ENCODE measurements at regions not wholly inside any gene's neighbourhood (a gene's known extent, or its start where the extent isn't known, plus 50 kb on each side); places are given as distances from the start of the nearest gene placed in this dataset.

- no peak overlapping the region for H3K4me2 ChIP-seq
- ChIA-PET POLR2A (no interaction called here), CTCF (interaction anchor here (0.6 kb wide), 1 partner anchor 1150 kb away, joined by 3 read pairs; no protein-coding TSS in a partner anchor)
- FAIRE-seq (no peak), ATAC-seq (no peak), DNase-seq (ENCODE audit: low read depth in 1 of 2, low spot score in 1 of 2) (no peak)
- H3K9me3 ChIP-seq, result no peaks in the 10 kb centered on the region
- no peak overlapping the region for H3K4me3 ChIP-seq
- TF ChIP-seq KDM1A (IDR thresholded peaks at IDR 0.05; ENCODE audit: low read depth), result no peak
- TF ChIP-seq RFX5 (IDR thresholded peaks at IDR 0.05), result no peak
- TF ChIP-seq FOSB (CRISPR knock-in tag; IDR thresholded peaks at IDR 0.05), result no peak
- WGBS (ENCODE audit: missing lambda C conversion rate), result 75% methylated on average over 5 of the region's 5 CpGs
- no peaks in the 10 kb centered on the region for H3K4me1 ChIP-seq
- H3K27ac ChIP-seq, result no peak overlapping the region
Measured at GRCh38 chr2:177119099-177119498, 93.5 kb upstream of the HNRNPA3 start.

GRCh38 chr2:177123048-177123447 is 89.5 kb upstream of the HNRNPA3 start:
- 0 out of 6 replicates have a peak, but pooled peaks of 1 of the 2 experiments have one; percentile 28 for ATAC-seq
- WGBS (ENCODE audit: missing lambda C conversion rate), result 0% methylated on average over 1 of the region's 1 CpG
- no peak for TF ChIP-seq EHMT2 (IDR thresholded peaks at IDR 0.05; ENCODE audit: low read depth)
- TF ChIP-seq MYC (IDR thresholded peaks at IDR 0.05; ENCODE audit: borderline replicate concordance, low read length), result no peak
- TF ChIP-seq HDAC2 (IDR thresholded peaks at IDR 0.05), result no peak
- TF ChIP-seq HOXB13 (CRISPR knock-in tag; IDR thresholded peaks at IDR 0.05; ENCODE audit: low read depth), result no peak
- TF ChIP-seq, protein P1, sequence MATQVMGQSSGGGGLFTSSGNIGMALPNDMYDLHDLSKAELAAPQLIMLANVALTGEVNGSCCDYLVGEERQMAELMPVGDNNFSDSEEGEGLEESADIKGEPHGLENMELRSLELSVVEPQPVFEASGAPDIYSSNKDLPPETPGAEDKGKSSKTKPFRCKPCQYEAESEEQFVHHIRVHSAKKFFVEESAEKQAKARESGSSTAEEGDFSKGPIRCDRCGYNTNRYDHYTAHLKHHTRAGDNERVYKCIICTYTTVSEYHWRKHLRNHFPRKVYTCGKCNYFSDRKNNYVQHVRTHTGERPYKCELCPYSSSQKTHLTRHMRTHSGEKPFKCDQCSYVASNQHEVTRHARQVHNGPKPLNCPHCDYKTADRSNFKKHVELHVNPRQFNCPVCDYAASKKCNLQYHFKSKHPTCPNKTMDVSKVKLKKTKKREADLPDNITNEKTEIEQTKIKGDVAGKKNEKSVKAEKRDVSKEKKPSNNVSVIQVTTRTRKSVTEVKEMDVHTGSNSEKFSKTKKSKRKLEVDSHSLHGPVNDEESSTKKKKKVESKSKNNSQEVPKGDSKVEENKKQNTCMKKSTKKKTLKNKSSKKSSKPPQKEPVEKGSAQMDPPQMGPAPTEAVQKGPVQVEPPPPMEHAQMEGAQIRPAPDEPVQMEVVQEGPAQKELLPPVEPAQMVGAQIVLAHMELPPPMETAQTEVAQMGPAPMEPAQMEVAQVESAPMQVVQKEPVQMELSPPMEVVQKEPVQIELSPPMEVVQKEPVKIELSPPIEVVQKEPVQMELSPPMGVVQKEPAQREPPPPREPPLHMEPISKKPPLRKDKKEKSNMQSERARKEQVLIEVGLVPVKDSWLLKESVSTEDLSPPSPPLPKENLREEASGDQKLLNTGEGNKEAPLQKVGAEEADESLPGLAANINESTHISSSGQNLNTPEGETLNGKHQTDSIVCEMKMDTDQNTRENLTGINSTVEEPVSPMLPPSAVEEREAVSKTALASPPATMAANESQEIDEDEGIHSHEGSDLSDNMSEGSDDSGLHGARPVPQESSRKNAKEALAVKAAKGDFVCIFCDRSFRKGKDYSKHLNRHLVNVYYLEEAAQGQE (IDR thresholded peaks at IDR 0.05), result no peak
- no peak for TF ChIP-seq FOSL2 (IDR thresholded peaks at IDR 0.05)
- TF ChIP-seq FOSL2 (CRISPR knock-in tag; IDR thresholded peaks at IDR 0.05), result no peak
- ChIA-PET CTCF (interaction anchor here (1.2 kb wide), 2 partner anchors 26 to 144 kb away, joined by 3 to 5 read pairs; no protein-coding TSS in a partner anchor), POLR2A (no interaction called here)
- H3K4me2 ChIP-seq, result no peak overlapping the region
- no peak for DNase-seq (ENCODE audit: low read depth in 1 of 2, low spot score in 1 of 2)
- FAIRE-seq, result no peak
- H3K9me3 ChIP-seq, result no peaks in the 10 kb centered on the region
- no peaks in the 10 kb centered on the region for H3K4me1 ChIP-seq
- H3K27ac ChIP-seq, result no peak overlapping the region
- no peak overlapping the region for H3K4me3 ChIP-seq

DNA sequence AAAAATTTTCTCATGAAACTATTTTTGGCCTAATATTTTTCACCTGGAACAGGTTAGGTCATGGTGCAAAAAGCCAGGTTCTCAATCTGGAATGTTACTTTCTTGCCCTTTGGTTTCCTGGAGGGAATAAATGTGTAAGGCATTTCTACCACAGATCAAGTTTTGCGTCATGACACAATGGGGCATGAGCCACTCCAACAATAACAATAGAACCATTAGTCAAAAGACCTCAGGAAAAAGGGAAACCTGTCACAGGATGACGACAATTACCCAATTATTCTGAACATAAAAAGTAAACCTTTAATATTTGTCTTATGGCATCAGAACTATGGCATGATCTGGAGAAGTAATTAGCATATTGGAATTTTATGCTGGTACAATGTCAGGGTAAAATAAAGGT is 88.2 kb upstream of the HNRNPA3 start:
- Histone ChIP-seq H3K4me3 (no peak overlapping the region), H3K27ac (no peak overlapping the region), H3K4me1 (no peaks in the 10 kb centered on the region), H3K4me2 (no peak overlapping the region), H3K9me3 (no peaks in the 10 kb centered on the region)
- no peak for DNase-seq (ENCODE audit: low read depth in 1 of 2, low spot score in 1 of 2)
- no peak for ATAC-seq
- POLR2A ChIA-PET, result no interaction called here
- no peak for FAIRE-seq
- 49% methylated on average over 2 of the region's 2 CpGs for WGBS (ENCODE audit: missing lambda C conversion rate)
- CTCF ChIA-PET, result no interaction called here
- TF ChIP-seq SREBF2 (IDR thresholded peaks at IDR 0.05) (no peak), PBX3 (IDR thresholded peaks at IDR 0.05) (no peak), BHLHE40 (IDR thresholded peaks at IDR 0.05; ENCODE audit: low read depth, low read length) (no peak), CBX2 (IDR thresholded peaks at IDR 0.05; ENCODE audit: borderline replicate concordance, low read depth) (no peak), HDAC2 (IDR thresholded peaks at IDR 0.05) (no peak), CHD2 (IDR thresholded peaks at IDR 0.05; ENCODE audit: low read length, partially characterized antibody) (no peak), ZC3H11A (IDR thresholded peaks at IDR 0.05) (no peak), RCOR1 (IDR thresholded peaks at IDR 0.05; ENCODE audit: low read depth, low read length) (no peak), JUNB (IDR thresholded peaks at IDR 0.05) (no peak), POLR2A (IDR thresholded peaks at IDR 0.05; ENCODE audit: low read length) (no peak), HOXB13 (CRISPR knock-in tag; IDR thresholded peaks at IDR 0.05; ENCODE audit: low read depth) (no peak), RNF2 (IDR thresholded peaks at IDR 0.05; ENCODE audit: borderline replicate concordance, low read depth) (no peak), JUN (IDR thresholded peaks at IDR 0.05) (no peak), NR3C1 (IDR thresholded peaks at IDR 0.05) (no peak), HOXA7 (CRISPR knock-in tag; IDR thresholded peaks at IDR 0.05) (no peak), ESRRA (IDR thresholded peaks at IDR 0.05; ENCODE audit: borderline replicate concordance, low read length) (no peak)
- TF ChIP-seq, protein P2, sequence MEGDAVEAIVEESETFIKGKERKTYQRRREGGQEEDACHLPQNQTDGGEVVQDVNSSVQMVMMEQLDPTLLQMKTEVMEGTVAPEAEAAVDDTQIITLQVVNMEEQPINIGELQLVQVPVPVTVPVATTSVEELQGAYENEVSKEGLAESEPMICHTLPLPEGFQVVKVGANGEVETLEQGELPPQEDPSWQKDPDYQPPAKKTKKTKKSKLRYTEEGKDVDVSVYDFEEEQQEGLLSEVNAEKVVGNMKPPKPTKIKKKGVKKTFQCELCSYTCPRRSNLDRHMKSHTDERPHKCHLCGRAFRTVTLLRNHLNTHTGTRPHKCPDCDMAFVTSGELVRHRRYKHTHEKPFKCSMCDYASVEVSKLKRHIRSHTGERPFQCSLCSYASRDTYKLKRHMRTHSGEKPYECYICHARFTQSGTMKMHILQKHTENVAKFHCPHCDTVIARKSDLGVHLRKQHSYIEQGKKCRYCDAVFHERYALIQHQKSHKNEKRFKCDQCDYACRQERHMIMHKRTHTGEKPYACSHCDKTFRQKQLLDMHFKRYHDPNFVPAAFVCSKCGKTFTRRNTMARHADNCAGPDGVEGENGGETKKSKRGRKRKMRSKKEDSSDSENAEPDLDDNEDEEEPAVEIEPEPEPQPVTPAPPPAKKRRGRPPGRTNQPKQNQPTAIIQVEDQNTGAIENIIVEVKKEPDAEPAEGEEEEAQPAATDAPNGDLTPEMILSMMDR (IDR thresholded peaks at IDR 0.05), result no peak
- TF ChIP-seq, protein P1 (IDR thresholded peaks at IDR 0.05), result no peak
- TF ChIP-seq, protein P3, sequence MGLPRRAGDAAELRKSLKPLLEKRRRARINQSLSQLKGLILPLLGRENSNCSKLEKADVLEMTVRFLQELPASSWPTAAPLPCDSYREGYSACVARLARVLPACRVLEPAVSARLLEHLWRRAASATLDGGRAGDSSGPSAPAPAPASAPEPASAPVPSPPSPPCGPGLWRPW (IDR thresholded peaks at IDR 0.05), result no peak

Data from A549 (cell line).